ENCODE measurements at regions not wholly inside any gene's neighbourhood (a gene's known extent, or its start where the extent isn't known, plus 50 kb on each side); places are given as distances from the start of the nearest gene placed in this dataset.

DNA sequence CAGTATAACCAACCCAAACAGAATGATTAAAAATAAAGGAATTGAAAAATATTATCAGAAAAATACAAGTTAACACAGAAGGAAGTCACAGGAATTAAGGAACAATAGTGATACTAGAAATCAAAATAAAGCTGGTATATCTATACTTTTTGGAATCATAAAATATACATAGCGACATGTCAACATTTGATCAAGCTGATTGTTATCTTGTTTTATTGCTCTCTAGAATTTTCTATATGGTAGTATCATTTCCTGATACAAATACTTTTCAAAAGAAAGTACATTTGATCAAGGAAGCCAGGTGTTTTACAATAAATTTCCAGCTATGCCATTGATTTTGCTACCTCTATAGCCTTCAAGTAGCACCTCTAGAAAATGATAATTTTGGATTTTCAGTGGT is 489.5 kb upstream of the PKN2 start:
- H3K4me3 ChIP-seq = no peak overlapping the region
- ATAC-seq (replicated peaks in 6 of 8) = no peak
- H3K27ac ChIP-seq = no peak overlapping the region
- H3K4me1 ChIP-seq (replicated peaks in 1 of 2) = no peaks in the 10 kb centered on the region
- in situ Hi-C loops (cut with MboI; ENCODE audit: low pct_unique_long_range_greater_than_20kb in 2 of 9, low sequenced_read_pairs in 9 of 9, unreplicated experiment in 9 of 9) = loop anchor here in 2 of 9 experiments (25.0 kb wide), 2 partner anchors 343 to 393 kb away; no protein-coding TSS in a partner anchor
- WGBS, 10 experiments = 86 to 100% (median 100%) methylated on average over 1 of the region's 1 CpG; no CpG with 5 or more reads in 1 of the 10 experiments

DNA sequence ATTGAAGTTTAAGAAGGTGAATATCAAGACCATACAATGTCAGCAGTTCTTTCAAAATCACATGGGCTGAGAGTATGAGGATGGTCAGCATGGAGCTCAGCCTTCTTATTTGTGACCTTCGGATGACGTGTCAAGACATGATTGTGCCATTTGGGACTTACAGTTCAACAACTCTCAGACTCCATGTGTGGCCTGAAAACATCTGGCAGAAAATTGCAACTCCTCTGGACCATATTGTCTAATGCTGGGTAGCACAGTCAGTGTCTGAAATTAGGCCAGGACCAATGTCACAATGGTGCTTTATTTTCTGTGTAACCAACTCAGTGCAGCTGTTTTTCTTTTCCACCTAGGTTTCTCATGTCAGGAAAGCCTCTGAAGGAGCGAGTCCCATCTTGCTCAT is 483.5 kb upstream of the PKN2 start:
- 17 to 100% (median 93%) methylated on average over 1 to 3 of the region's 3 CpGs; no CpG with 5 or more reads in 1 of the 10 experiments for WGBS, 10 experiments
- in situ Hi-C loops (cut with MboI; ENCODE audit: low pct_unique_long_range_greater_than_20kb in 2 of 9, low sequenced_read_pairs in 9 of 9, unreplicated experiment in 9 of 9) = no loop called here
- no peaks in the 10 kb centered on the region for H3K4me1 ChIP-seq (replicated peaks in 1 of 2)
- peak in 1 of 8 experiments; percentile 33 for ATAC-seq (replicated peaks in 6 of 8)
- H3K4me3 ChIP-seq = no peak overlapping the region
- H3K27ac ChIP-seq = no peak overlapping the region

DNA sequence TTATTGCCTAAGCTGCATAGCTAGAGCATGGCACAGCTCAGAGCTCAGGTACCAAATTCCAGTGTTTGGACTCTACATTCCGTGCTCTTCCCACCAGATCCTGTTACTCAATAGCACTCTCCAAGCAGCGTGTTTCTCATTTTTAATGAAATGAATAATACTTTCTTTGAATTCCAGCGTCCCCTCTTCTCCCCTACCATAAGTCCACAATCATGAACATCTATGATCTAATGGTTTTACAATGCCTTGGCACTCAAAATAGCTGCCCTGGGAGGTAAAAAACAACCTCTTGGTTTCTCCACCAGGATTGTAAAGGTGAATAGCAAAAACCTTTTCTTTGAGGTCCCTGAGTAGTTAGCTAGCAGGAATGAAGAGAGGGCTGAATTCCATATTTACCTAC is 480.0 kb upstream of the PKN2 start:
- Histone ChIP-seq H3K4me3 (no peak overlapping the region), H3K27ac (no peak overlapping the region), H3K4me1 (replicated peaks in 1 of 2) (no peaks in the 10 kb centered on the region)
- in situ Hi-C loops (cut with MboI; ENCODE audit: low pct_unique_long_range_greater_than_20kb in 2 of 9, low sequenced_read_pairs in 9 of 9, unreplicated experiment in 9 of 9) = no loop called here
- WGBS, 10 experiments = 20 to 100% (median 61%) methylated on average over 1 to 3 of the region's 3 CpGs
- ATAC-seq (replicated peaks in 6 of 8) = peak in 1 of 8 experiments; percentile 17

DNA sequence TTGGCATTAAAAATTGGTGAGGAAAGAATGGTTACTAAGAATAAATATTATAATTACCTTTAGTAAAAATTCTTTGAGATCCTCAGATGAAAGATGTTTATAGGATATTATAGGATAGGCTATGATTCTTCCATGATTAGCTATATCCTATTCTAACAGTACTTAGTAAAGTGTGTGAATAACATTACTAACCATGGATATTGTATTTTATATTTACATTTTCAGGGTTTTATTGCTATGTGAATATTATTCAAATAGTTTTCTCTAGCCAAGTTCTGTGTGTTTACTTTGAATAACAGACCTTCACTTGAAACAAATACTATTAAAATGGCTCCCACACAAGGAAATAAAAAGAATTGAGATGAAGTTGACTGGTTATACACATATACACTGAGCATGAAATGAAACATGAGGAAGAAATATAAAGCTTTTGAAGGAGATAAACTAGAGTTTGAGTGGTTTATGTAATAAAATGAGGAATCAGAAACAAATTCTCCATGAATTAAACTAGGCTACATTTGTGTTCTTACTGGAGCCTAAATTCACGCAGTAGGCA is 479.4 kb upstream of the PKN2 start:
- peak in 1 of 8 experiments; percentile 71 for ATAC-seq (replicated peaks in 6 of 8)
- Histone ChIP-seq H3K4me1 (replicated peaks in 1 of 2) (no peaks in the 10 kb centered on the region), H3K4me3 (no peak overlapping the region), H3K27ac (no peak overlapping the region)
- 11 to 100% (median 82%) methylated on average over 1 of the region's 1 CpG; no CpG with 5 or more reads in 2 of the 10 experiments for WGBS, 10 experiments
- in situ Hi-C loops (cut with MboI; ENCODE audit: low pct_unique_long_range_greater_than_20kb in 2 of 9, low sequenced_read_pairs in 9 of 9, unreplicated experiment in 9 of 9) = no loop called here

DNA sequence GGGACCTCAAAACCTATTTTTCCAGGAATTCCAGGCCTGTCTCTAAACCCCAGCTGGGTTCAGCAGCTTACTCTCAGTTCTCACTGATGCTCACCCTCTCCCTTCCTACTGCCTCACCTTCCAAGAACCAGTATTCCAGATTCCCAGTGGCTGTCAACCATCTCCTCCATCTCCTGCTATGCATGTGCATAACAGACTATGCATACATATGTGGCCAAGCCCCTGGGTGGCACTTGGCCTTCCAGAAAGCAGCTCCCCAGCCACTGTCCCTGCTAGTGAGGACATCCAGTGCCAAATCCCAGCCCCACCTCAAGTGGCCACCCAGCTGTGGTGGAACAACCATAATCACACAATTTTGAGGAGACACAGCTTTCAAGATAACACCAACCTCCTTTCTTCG is 475.7 kb upstream of the PKN2 start:
- 0 to 100% (median 40%) methylated on average over 1 of the region's 1 CpG; no CpG with 5 or more reads in 2 of the 10 experiments for WGBS, 10 experiments
- Histone ChIP-seq H3K4me3 (no peak overlapping the region), H3K4me1 (replicated peaks in 1 of 2) (peaks cover 5 to 15% of the 10 kb centered on the region in 2 donors), H3K27ac (no peak overlapping the region)
- in situ Hi-C loops (cut with MboI; ENCODE audit: low pct_unique_long_range_greater_than_20kb in 2 of 9, low sequenced_read_pairs in 9 of 9, unreplicated experiment in 9 of 9) = no loop called here
- peak in 3 of 8 experiments; percentile 44 to 81 (median 75) for ATAC-seq (replicated peaks in 6 of 8)

DNA sequence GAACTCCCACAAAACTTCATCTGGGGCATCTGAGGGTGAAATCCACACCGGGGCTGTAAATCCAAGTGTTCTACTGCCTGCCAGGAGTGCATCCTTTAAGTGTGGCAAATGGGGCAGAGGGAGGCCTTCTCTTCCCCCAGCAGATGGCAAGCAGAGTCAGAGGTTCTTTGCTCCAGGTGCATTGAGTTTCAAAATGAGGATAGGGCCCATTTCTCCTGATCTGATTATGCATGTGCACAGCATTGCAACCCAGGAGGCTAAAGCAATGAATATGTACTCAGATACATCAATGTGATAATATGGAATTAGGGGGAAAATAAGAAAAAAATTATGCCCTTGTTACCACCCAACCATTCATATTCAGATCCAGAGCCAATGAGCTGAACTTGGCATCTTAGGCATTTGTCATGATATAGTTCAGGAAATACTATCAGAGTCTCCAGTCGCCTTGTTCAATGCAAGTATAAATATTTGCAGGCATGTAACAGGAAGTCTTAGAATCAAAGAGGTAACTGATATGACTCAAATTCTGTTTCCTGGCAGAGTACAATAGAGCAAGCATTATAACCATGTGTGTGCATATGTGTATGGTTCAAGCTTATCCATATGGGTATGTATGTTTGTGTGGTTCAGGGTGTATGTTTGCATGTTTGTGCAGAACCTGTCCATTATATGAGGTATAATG is 473.8 kb upstream of the PKN2 start:
- H3K4me1 ChIP-seq (replicated peaks in 1 of 2) = peaks cover 5 to 15% of the 10 kb centered on the region in 2 donors
- 0 to 88% (median 50%) methylated on average over 1 to 2 of the region's 2 CpGs; no CpG with 5 or more reads in 2 of the 10 experiments for WGBS, 10 experiments
- in situ Hi-C loops (cut with MboI; ENCODE audit: low pct_unique_long_range_greater_than_20kb in 2 of 9, low sequenced_read_pairs in 9 of 9, unreplicated experiment in 9 of 9) = no loop called here
- ATAC-seq (replicated peaks in 6 of 8) = peak in 4 of 8 experiments; percentile 7 to 86 (median 53)
- no peak overlapping the region for H3K4me3 ChIP-seq
- no peak overlapping the region for H3K27ac ChIP-seq

DNA sequence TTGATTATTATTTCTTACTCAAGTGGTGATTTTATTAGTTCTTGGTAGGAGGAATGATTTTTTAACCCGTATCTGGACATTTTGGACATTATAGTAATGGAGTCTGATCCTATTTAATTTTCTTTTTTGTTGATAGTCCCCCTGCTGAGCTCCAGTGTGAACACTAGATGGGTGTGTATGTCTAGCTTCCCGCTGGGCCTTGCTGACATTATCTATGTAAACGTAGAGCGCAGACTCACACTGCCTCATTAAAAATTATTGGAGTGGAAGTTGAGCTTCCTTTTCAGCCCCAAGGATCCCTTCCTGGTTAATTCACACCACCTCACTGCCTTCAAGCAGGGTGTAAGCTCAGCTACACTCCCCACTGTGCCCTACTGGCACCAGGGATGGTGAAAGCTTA is 467.6 kb upstream of the PKN2 start:
- Histone ChIP-seq H3K4me1 (replicated peaks in 1 of 2) (peaks cover 1 to 4% of the 10 kb centered on the region in 2 donors), H3K4me3 (no peak overlapping the region), H3K27ac (no peak overlapping the region)
- 35 to 100% (median 68%) methylated on average over 1 to 4 of the region's 4 CpGs for WGBS, 10 experiments
- in situ Hi-C loops (cut with MboI; ENCODE audit: low pct_unique_long_range_greater_than_20kb in 2 of 9, low sequenced_read_pairs in 9 of 9, unreplicated experiment in 9 of 9) = no loop called here
- ATAC-seq (replicated peaks in 6 of 8) = peak in 3 of 8 experiments; percentile 30 to 72 (median 71)

DNA sequence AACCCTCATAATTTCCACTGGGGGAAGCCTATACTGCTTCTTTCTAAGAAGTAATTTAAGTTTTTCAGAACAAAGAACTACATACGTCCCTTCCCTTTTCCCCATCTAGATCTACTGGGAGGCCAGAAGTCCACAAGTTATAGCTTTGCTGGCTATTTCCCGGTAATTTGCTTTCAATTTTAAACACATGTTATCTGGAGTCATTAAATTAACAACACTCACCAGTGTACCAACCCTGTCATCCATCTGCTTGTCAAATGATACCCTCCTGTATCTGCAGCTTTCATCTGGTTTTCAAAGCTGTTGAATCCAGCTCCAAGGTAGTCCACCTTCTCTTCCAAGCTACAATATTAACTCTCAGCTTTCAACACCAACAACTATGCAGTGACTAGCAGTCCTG is 466.7 kb upstream of the PKN2 start:
- in situ Hi-C loops (cut with MboI; ENCODE audit: low pct_unique_long_range_greater_than_20kb in 2 of 9, low sequenced_read_pairs in 9 of 9, unreplicated experiment in 9 of 9) = no loop called here
- H3K27ac ChIP-seq = no peak overlapping the region
- no peak overlapping the region for H3K4me3 ChIP-seq
- H3K4me1 ChIP-seq (replicated peaks in 1 of 2) = no peaks in the 10 kb centered on the region
- no peak for ATAC-seq (replicated peaks in 6 of 8)
- 0 to 100% (median 78%) methylated on average over 1 to 2 of the region's 2 CpGs for WGBS, 10 experiments

DNA sequence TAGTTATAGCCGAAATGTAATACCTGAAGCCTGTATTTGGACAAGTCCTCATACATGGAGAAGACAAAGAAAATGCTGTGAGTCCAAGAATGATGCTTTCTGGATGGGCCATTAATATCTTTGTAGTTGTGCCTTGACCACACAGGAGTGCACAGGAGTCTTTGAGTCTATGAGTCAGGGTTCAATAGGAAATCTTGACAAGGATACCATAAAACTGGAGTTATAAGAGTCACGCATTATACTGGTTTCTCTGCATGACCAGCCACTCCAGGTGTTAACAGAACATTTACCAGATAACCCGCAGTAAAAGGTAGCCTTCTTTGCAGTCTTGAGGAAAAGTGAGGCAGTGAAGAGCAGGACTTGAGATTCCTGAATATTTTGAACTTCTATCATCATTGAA is 464.6 kb upstream of the PKN2 start:
- in situ Hi-C loops (cut with MboI; ENCODE audit: low pct_unique_long_range_greater_than_20kb in 2 of 9, low sequenced_read_pairs in 9 of 9, unreplicated experiment in 9 of 9) = no loop called here
- no peak overlapping the region for H3K4me3 ChIP-seq
- 64 to 100% (median 89%) methylated on average over 2 to 3 of the region's 3 CpGs; no CpG with 5 or more reads in 1 of the 10 experiments for WGBS, 10 experiments
- ATAC-seq (replicated peaks in 6 of 8) = no peak
- H3K4me1 ChIP-seq (replicated peaks in 1 of 2) = no peaks in the 10 kb centered on the region
- H3K27ac ChIP-seq = no peak overlapping the region

DNA sequence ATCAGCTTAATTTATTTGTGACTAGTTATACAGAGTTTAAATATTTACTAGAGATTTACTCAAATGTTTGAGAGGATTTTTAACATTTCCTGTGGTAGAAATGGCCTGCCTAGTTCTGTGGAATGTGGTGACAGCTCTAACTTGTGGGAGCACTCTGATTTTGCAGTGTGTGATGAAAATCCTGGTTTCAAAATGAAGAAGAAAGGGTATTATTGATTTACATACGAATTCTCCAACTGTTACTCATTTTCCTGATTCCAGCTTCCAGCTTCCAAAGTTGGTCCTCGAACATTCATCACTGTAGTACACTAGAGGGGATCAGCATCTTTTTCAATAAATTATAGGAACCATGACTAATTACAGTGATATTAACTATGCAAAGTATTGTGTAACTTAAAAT is 462.7 kb upstream of the PKN2 start:
- H3K4me3 ChIP-seq = no peak overlapping the region
- H3K27ac ChIP-seq = no peak overlapping the region
- ATAC-seq (replicated peaks in 6 of 8) = no peak
- in situ Hi-C loops (cut with MboI; ENCODE audit: low pct_unique_long_range_greater_than_20kb in 2 of 9, low sequenced_read_pairs in 9 of 9, unreplicated experiment in 9 of 9) = no loop called here
- H3K4me1 ChIP-seq (replicated peaks in 1 of 2) = no peaks in the 10 kb centered on the region
- 19 to 92% (median 85%) methylated on average over 2 of the region's 2 CpGs; no CpG with 5 or more reads in 2 of the 10 experiments for WGBS, 10 experiments

DNA sequence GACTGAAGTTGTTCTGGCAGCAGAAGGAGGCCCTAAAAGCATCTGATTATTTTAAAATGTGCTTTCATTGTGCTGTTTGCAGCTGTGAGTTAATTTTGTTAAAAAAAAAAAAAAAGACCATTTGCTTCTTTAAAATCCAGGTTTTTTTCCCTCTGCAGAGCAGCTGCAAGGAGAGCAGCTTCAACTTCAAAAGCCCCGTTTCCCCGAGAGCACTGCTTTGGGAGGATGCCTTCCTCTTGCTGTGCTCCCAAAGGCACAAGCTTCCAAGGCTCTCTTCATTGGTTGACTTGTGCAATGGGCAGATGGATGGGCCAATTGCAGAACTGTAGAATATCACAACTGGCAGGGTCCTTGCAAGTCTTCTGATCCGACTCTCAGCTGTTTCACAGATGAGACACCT is 459.2 kb upstream of the PKN2 start:
- Histone ChIP-seq H3K27ac (no peak overlapping the region), H3K4me3 (no peak overlapping the region), H3K4me1 (replicated peaks in 1 of 2) (peaks cover 3 to 10% of the 10 kb centered on the region in 2 donors)
- in situ Hi-C loops (cut with MboI; ENCODE audit: low pct_unique_long_range_greater_than_20kb in 2 of 9, low sequenced_read_pairs in 9 of 9, unreplicated experiment in 9 of 9) = no loop called here
- 36 to 100% (median 87%) methylated on average over 1 to 3 of the region's 3 CpGs; no CpG with 5 or more reads in 1 of the 10 experiments for WGBS, 10 experiments
- no peak for ATAC-seq (replicated peaks in 6 of 8)

DNA sequence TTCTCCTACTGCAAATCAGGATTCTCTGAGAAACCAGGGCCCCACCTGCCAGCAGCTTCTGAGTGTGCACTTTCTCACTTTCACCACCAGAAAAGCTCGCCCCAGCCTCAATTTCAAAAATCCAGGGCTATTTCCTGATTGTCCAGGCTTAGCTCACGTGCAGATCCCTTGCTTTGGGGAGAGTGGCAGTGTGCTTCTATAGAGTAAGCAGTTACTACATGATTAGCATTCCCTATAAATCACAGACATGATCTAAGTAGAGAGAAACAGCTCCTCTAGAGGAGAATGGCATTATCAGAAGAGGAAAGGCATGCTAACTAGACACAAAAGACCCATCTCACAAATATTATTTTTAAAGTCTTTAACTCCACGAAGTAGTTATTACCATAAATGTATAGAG is 456.0 kb upstream of the PKN2 start:
- WGBS, 10 experiments = 14 to 82% (median 61%) methylated on average over 1 to 3 of the region's 3 CpGs; no CpG with 5 or more reads in 1 of the 10 experiments
- ATAC-seq (replicated peaks in 6 of 8) = peak; percentile 54 to 100 (median 93)
- in situ Hi-C loops (cut with MboI; ENCODE audit: low pct_unique_long_range_greater_than_20kb in 2 of 9, low sequenced_read_pairs in 9 of 9, unreplicated experiment in 9 of 9) = no loop called here
- Histone ChIP-seq H3K4me3 (no peak overlapping the region), H3K27ac (no peak overlapping the region), H3K4me1 (replicated peaks in 1 of 2) (peaks cover 3 to 10% of the 10 kb centered on the region in 2 donors)

DNA sequence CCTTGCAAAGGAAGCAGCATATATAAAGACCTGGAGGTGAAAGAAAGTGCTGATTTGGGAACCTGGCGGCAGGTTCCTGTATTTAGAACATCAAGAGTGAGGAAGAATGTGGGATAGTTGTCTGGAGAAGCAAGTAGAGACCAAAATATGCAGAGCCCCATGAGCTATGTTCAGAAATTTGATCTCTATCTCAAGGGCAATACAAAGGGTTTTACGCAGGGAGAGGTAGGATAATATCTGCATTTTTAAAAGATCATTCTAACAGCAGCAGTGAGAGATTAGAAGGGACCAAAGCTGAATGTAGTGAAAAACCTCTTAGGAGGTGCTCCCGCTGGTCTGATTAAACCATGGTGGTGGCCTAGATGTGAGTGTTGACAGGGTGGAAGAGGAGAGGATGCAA is 453.9 kb upstream of the PKN2 start:
- peaks cover 3 to 10% of the 10 kb centered on the region in 2 donors for H3K4me1 ChIP-seq (replicated peaks in 1 of 2)
- no peak for ATAC-seq (replicated peaks in 6 of 8)
- WGBS, 10 experiments = 40 to 100% (median 95%) methylated on average over 1 to 3 of the region's 3 CpGs
- H3K27ac ChIP-seq = no peak overlapping the region
- in situ Hi-C loops (cut with MboI; ENCODE audit: low pct_unique_long_range_greater_than_20kb in 2 of 9, low sequenced_read_pairs in 9 of 9, unreplicated experiment in 9 of 9) = no loop called here
- H3K4me3 ChIP-seq = no peak overlapping the region
